GM12878 (cell line): ENCODE measurements at regions not wholly inside any gene's neighbourhood (a gene's known extent, or its start where the extent isn't known, plus 50 kb on each side); places are given as distances from the start of the nearest gene placed in this dataset.
"Not testable (repeated sequence)": the region's sequence is repeated elsewhere in the genome, so short reads cannot be mapped to it uniquely, and the experiment has no call there.

Experiments used
- ATAC-seq: fragments of 200-7000 bp; cut with Tn5 transposase; 3 replicates; pipeline ENCODE4 v1.9.1; 2020; ENCODE audit warnings: mild to moderate bottlenecking, moderate library complexity
- BruUV-seq: library from RNA; stranded (reverse); fragments of 400-500 nt; replicated peaks from 2 replicates; lab custom pipeline; 2021; lab: Mats Ljungman, UMichigan
- CTCF ChIA-PET: fragments of 300-600 bp; sonication (Branson Sonifier 250); formaldehyde crosslinking; extraction: SDS; loops from one replicate; lab custom pipeline; 2021; ENCODE audit warnings: inconsistent platforms; lab: Yijun Ruan, JAX
- POLR2A ChIA-PET: fragments of 350-600 bp; formaldehyde crosslinking; extraction: SDS; loops from one replicate; lab custom pipeline; 2021; ENCODE audit warnings: inconsistent platforms; lab: Charles Lee
- RAD21 ChIA-PET: fragments of 300-600 bp; sonication (Branson Sonifier 250); formaldehyde crosslinking; loops from one replicate; lab custom pipeline; 2023; ENCODE audit warnings: antibody characterized with exemption; ENCODE audit not compliant: unreplicated experiment; lab: Charles Lee
- SMC1A ChIA-PET: fragments of 300-600 bp; sonication (Branson Sonifier 250); formaldehyde crosslinking; loops from one replicate; lab custom pipeline; 2023; ENCODE audit not compliant: unreplicated experiment, uncharacterized antibody; lab: Charles Lee
- DNase-seq: peaks from one replicate; pipeline ENCODE4 v3.0.0-alpha.2; 2011; ENCODE audit warnings: low read depth, low spot score
- FAIRE-seq: peaks from 3 replicates; lab custom pipeline; 2011; peaks lifted over from hg19 to GRCh38; lab: Jason Lieb, UNC
- H2AFZ ChIP-seq: 2 replicates; pipeline ENCODE4 v1.6.0; 2011; ENCODE audit warnings: low read depth, low read length, control low read depth; ENCODE audit not compliant: control insufficient read depth
- H3K27ac ChIP-seq: 2 replicates; pipeline ENCODE4 v1.5.1; 2011; ENCODE audit warnings: control low read depth; ENCODE audit not compliant: control insufficient read depth, insufficient read depth
- H3K27me3 ChIP-seq, 2 experiments: replicated peaks in 1 of 2; 2 replicates each; pipeline versions ENCODE4 v1.6.0 to v1.6.1; 2011; ENCODE audit warnings: low read length in 1 of 2; ENCODE audit not compliant: control insufficient read depth in 2 of 2, insufficient read depth in 2 of 2
- H3K36me3 ChIP-seq, 2 experiments: 2 replicates each; pipeline ENCODE4 v1.5.1; 2011; ENCODE audit warnings: low read length in 1 of 2; ENCODE audit not compliant: control insufficient read depth in 2 of 2, insufficient read depth in 2 of 2
- H3K4me1 ChIP-seq: 2 replicates; pipeline ENCODE4 v1.6.1; 2011; ENCODE audit warnings: mild to moderate bottlenecking, low read length, moderate library complexity, mixed read lengths; ENCODE audit not compliant: control insufficient read depth, insufficient read depth
- H3K4me2 ChIP-seq: 2 replicates; pipeline ENCODE4 v1.6.0; 2011; ENCODE audit warnings: control low read depth; ENCODE audit not compliant: control insufficient read depth, insufficient read depth
- H3K4me3 ChIP-seq: fragments of 200-600 bp; sonication (generic); 2 replicates; pipeline ENCODE4 v1.5.1; 2016
- H3K79me2 ChIP-seq: 2 replicates; pipeline ENCODE4 v1.6.0; 2011; ENCODE audit warnings: low read length; ENCODE audit not compliant: control insufficient read depth, insufficient read depth
- H3K9ac ChIP-seq: 2 replicates; pipeline ENCODE4 v1.8.0; 2011; ENCODE audit warnings: low read length, control low read depth, mixed read lengths; ENCODE audit not compliant: control insufficient read depth, insufficient read depth
- H3K9me3 ChIP-seq: replicated peaks from 3 replicates; pipeline ENCODE4 v1.5.1; 2011; ENCODE audit warnings: mild to moderate bottlenecking, low read length; ENCODE audit not compliant: control insufficient read depth, insufficient read depth
- H4K20me1 ChIP-seq: 2 replicates; pipeline ENCODE4 v1.6.0; 2011; ENCODE audit not compliant: control insufficient read depth, insufficient read depth
- BCL11A ChIP-seq: IDR thresholded peaks from 2 replicates; pipeline ENCODE4 v1.6.1; 2011; ENCODE audit warnings: low read depth, low read length
- FOXM1 ChIP-seq: IDR thresholded peaks from 2 replicates; pipeline ENCODE4 v1.6.1; 2012; ENCODE audit warnings: low read depth, mild to moderate bottlenecking, inconsistent platforms, low read length, moderate library complexity
- NR2C1 ChIP-seq: fragments of 450-650 bp; IDR thresholded peaks from 2 replicates; pipeline ENCODE4 v1.6.1; 2017; ENCODE audit warnings: antibody characterized with exemption, mild to moderate bottlenecking, moderate library complexity
- WGBS: methylation state at CpG from one replicate; pipeline ENCODE4 v1.1.6; 2016; ENCODE audit warnings: low lambda C conversion rate; ENCODE audit not compliant: insufficient replicate concordance, insufficient coverage; ENCODE audit errors: missing lambda C conversion rate; 5-methylcytosine and 5-hydroxymethylcytosine counted together
- in situ Hi-C: fragments of 300-500 bp; cut with MboI; formaldehyde crosslinking; loops from 9 replicates; pipeline ENCODE4 v1.14.3; 2018; ENCODE audit warnings: mixed read lengths
- intact Hi-C: fragments of 100-400 bp; cut with micrococcal nuclease; formaldehyde crosslinking; loops from one replicate; pipeline ENCODE4 v1.14.2; 2022; ENCODE audit not compliant: unreplicated experiment
- TF ChIP-seq, protein P1 (sequence below): IDR thresholded peaks from 2 replicates; pipeline ENCODE4 v1.6.1; 2011; ENCODE audit warnings: borderline replicate concordance, low read depth, mild to moderate bottlenecking, moderate library complexity, mixed read lengths, low read length; ENCODE audit not compliant: insufficient read depth; ENCODE audit errors: extremely low read length

- CTCF ChIA-PET, result interaction anchor here (0.6 to 2.6 kb wide), 5 partner anchors 12 to 430 kb away, joined by 3 to 34 read pairs (median 4); no protein-coding TSS in a partner anchor
- intact Hi-C loops, result loop anchor here (5.0 kb wide), 1 partner anchor 431 kb away; no protein-coding TSS in a partner anchor
These were observed 91.3 kb downstream of the KATNIP start for GRCh38 chr16:27641260-27641659.

GRCh38 chr16:27641734-27642415, 91.9 kb downstream of the KATNIP start:
- H3K36me3 ChIP-seq, ATAC-seq, POLR2A ChIA-PET, BruUV-seq, H3K27ac ChIP-seq, H4K20me1 ChIP-seq, H2AFZ ChIP-seq, H3K79me2 ChIP-seq, SMC1A ChIA-PET, DNase-seq, H3K9me3 ChIP-seq, H3K9ac ChIP-seq, H3K4me2 ChIP-seq, H3K4me3 ChIP-seq, H3K27me3 ChIP-seq, FAIRE-seq: not testable (repeated sequence)
- ChIA-PET RAD21 (interaction anchor here (0.7 to 0.8 kb wide), 2 partner anchors 225 to 331 kb away, joined by 3 to 5 read pairs; no protein-coding TSS in a partner anchor), CTCF (interaction anchor here (0.8 to 2.6 kb wide), 4 partner anchors 12 to 429 kb away, joined by 3 to 34 read pairs (median 4); no protein-coding TSS in a partner anchor)
- intact Hi-C loops, result loop anchor here (5.0 kb wide), 1 partner anchor 430 kb away; no protein-coding TSS in a partner anchor
- peaks cover 12% of the 10 kb centered on the region for H3K4me1 ChIP-seq
- in situ Hi-C loops, result loop anchor here (25.0 kb wide), 1 partner anchor 420 kb away; the partner anchor contains the start of gene GSG1L
- WGBS, result 95% methylated on average over 10 of the region's 10 CpGs

More at GRCh38 chr16:27641260-27641659, 91.3 kb downstream of the KATNIP start:
- Histone ChIP-seq H3K27me3 (no peaks in the 10 kb centered on the region), H3K4me3 (no peak overlapping the region), H3K9me3 (no peaks in the 10 kb centered on the region), H3K36me3 (no peaks in the 10 kb centered on the region), H2AFZ (no peak overlapping the region), H3K79me2 (no peaks in the 10 kb centered on the region), H3K27ac (no peak overlapping the region), H3K9ac (no peak overlapping the region), H4K20me1 (peaks cover 4% of the 10 kb centered on the region; the same call in 1 of the 2 replicates), H3K4me1 (peaks cover 12% of the 10 kb centered on the region), H3K4me2 (no peak overlapping the region)
- RAD21 ChIA-PET, result no interaction called here
- FAIRE-seq (no peak), ATAC-seq (no peak), DNase-seq (no peak)
- 98% methylated on average over 9 of the region's 9 CpGs for WGBS
- TF ChIP-seq, protein P1, sequence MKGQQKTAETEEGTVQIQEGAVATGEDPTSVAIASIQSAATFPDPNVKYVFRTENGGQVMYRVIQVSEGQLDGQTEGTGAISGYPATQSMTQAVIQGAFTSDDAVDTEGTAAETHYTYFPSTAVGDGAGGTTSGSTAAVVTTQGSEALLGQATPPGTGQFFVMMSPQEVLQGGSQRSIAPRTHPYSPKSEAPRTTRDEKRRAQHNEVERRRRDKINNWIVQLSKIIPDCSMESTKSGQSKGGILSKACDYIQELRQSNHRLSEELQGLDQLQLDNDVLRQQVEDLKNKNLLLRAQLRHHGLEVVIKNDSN, result no peak
- no peak for TF ChIP-seq NR2C1
- TF ChIP-seq FOXM1, result no peak
- TF ChIP-seq BCL11A, result no peak
- SMC1A ChIA-PET, result interaction anchor here (1.6 to 2.1 kb wide), 2 partner anchors 332 to 430 kb away, joined by 5 to 9 read pairs; no protein-coding TSS in a partner anchor
- POLR2A ChIA-PET, result no interaction called here
- no TSS peak for BruUV-seq
- in situ Hi-C loops, result loop anchor here (25.0 kb wide), 1 partner anchor 421 kb away; the partner anchor contains the start of gene GSG1L
